OCI-LY3 (cell line): ENCODE measurements at regions not wholly inside any gene's neighbourhood (a gene's known extent, or its start where the extent isn't known, plus 50 kb on each side); places are given as distances from the start of the nearest gene placed in this dataset.

ENCODE experiments used
- H2AFZ ChIP-seq: fragments of 200-600, 300-600 bp; shearing (Covaris generic); 2 replicates; pipeline ENCODE4 v1.6.0; 2014; ENCODE audit warnings: antibody characterized with exemption, low read depth, low read length
- H3K27ac ChIP-seq: fragments of 200-600, 300-600 bp; sonication (generic); 2 replicates; pipeline ENCODE4 v1.5.1; 2014; ENCODE audit warnings: mild to moderate bottlenecking, low read length, moderate library complexity, mixed read lengths
- H3K27me3 ChIP-seq: fragments of 200-600, 300-600 bp; sonication (generic); 2 replicates; pipeline ENCODE4 v1.6.1; 2014; ENCODE audit warnings: low read depth, low read length, mixed read lengths
- H3K36me3 ChIP-seq: fragments of 200-600, 300-600 bp; sonication (generic); replicated peaks from 2 replicates; pipeline ENCODE3; 2014; ENCODE audit warnings: low read depth, low read length, mixed read lengths
- H3K4me1 ChIP-seq: fragments of 300-600, 200-600 bp; sonication (generic); 2 replicates; pipeline ENCODE4 v1.6.1; 2014; ENCODE audit warnings: low read length, mixed read lengths
- H3K4me2 ChIP-seq: fragments of 200-600, 300-600 bp; sonication (generic); 2 replicates; pipeline ENCODE4 v1.6.1; 2014; ENCODE audit warnings: low read length, mixed read lengths
- H3K4me3 ChIP-seq: fragments of 300-600, 200-600 bp; sonication (generic); 2 replicates; pipeline ENCODE4 v1.5.1; 2014; ENCODE audit warnings: antibody characterized with exemption, mild to moderate bottlenecking, low read length, moderate library complexity
- H3K79me2 ChIP-seq: fragments of 300-600, 200-600 bp; shearing (Covaris generic); 2 replicates; pipeline ENCODE4 v1.6.1; 2014; ENCODE audit warnings: mild to moderate bottlenecking, low read length, mixed read lengths
- H3K9ac ChIP-seq: fragments of 300-600, 200-600 bp; shearing (Covaris generic); 2 replicates; pipeline ENCODE4 v1.6.0; 2014; ENCODE audit warnings: mild to moderate bottlenecking, low read length, moderate library complexity
- H3K9me3 ChIP-seq: fragments of 200-600, 300-600 bp; shearing (Covaris generic); 2 replicates; pipeline ENCODE4 v1.6.1; 2014; ENCODE audit warnings: low read length, mixed read lengths; ENCODE audit not compliant: insufficient read depth
- H4K20me1 ChIP-seq: fragments of 200-600, 300-600 bp; sonication (generic); 2 replicates; pipeline ENCODE4 v1.6.1; 2016; ENCODE audit warnings: low read length, mixed read lengths; ENCODE audit not compliant: insufficient read depth
- EZH2phosphoT487 ChIP-seq: fragments of 200-600 bp; shearing (Covaris generic); IDR thresholded peaks from 2 replicates; pipeline ENCODE4 v1.6.1; 2018; ENCODE audit warnings: antibody characterized with exemption, mixed run types, low read depth
- TF ChIP-seq, protein P1 (sequence below): fragments of 200-600, 300-600 bp; sonication (generic); IDR thresholded peaks from 2 replicates; pipeline ENCODE4 v1.5.1; 2014; ENCODE audit warnings: antibody characterized with exemption, low read length, low read depth

- no peaks in the 10 kb centered on the region for H3K4me1 ChIP-seq
Observed at GRCh38 chr16:82535262-82535661, 91.5 kb upstream of the CDH13 start.

DNA sequence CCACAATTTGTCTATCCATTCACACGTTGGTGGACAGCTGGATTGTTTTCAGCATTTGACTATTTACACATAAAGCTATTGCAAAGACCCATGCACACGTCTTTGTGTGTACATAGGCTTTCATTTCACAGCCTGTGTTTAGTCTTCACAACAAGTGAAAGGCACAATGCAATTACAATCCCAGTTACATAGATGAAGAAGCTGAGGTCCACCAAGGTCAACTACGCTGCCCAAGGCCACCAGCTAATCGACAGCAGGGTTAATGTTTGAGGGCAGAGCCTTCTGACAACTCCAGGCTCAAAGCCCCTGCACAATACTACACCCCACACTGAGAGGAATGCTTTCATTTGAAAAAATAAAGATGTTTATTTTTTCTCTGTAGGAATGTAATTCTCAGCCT, 93.6 kb upstream of the CDH13 start:
- Histone ChIP-seq H3K27ac (no peak overlapping the region), H4K20me1 (no peaks in the 10 kb centered on the region), H3K36me3 (no peaks in the 10 kb centered on the region), H3K9ac (no peak overlapping the region), H3K4me3 (no peak overlapping the region), H3K4me2 (no peak overlapping the region), H2AFZ (no peak overlapping the region), H3K9me3 (no peaks in the 10 kb centered on the region), H3K27me3 (no peaks in the 10 kb centered on the region), H3K4me1 (no peaks in the 10 kb centered on the region), H3K79me2 (no peaks in the 10 kb centered on the region)
- no peak for TF ChIP-seq EZH2phosphoT487
- TF ChIP-seq, protein P1, sequence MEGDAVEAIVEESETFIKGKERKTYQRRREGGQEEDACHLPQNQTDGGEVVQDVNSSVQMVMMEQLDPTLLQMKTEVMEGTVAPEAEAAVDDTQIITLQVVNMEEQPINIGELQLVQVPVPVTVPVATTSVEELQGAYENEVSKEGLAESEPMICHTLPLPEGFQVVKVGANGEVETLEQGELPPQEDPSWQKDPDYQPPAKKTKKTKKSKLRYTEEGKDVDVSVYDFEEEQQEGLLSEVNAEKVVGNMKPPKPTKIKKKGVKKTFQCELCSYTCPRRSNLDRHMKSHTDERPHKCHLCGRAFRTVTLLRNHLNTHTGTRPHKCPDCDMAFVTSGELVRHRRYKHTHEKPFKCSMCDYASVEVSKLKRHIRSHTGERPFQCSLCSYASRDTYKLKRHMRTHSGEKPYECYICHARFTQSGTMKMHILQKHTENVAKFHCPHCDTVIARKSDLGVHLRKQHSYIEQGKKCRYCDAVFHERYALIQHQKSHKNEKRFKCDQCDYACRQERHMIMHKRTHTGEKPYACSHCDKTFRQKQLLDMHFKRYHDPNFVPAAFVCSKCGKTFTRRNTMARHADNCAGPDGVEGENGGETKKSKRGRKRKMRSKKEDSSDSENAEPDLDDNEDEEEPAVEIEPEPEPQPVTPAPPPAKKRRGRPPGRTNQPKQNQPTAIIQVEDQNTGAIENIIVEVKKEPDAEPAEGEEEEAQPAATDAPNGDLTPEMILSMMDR = no peak

More at GRCh38 chr16:82535262-82535661, 91.5 kb upstream of the CDH13 start:
- H3K27me3 ChIP-seq = no peaks in the 10 kb centered on the region
- H3K79me2 ChIP-seq = no peaks in the 10 kb centered on the region
- no peak overlapping the region for H3K27ac ChIP-seq
- H3K9me3 ChIP-seq = no peaks in the 10 kb centered on the region
- no peak overlapping the region for H3K4me2 ChIP-seq
- no peak overlapping the region for H2AFZ ChIP-seq
- no peak overlapping the region for H3K4me3 ChIP-seq
- H3K9ac ChIP-seq = no peak overlapping the region
- TF ChIP-seq, protein P1 = no peak
- TF ChIP-seq EZH2phosphoT487 = no peak
- H4K20me1 ChIP-seq = no peaks in the 10 kb centered on the region
- H3K36me3 ChIP-seq = no peaks in the 10 kb centered on the region

GRCh38 chr16:82530883-82531282, 95.9 kb upstream of the CDH13 start:
- no peak overlapping the region for H3K4me2 ChIP-seq
- H3K9ac ChIP-seq = no peak overlapping the region
- no peaks in the 10 kb centered on the region for H3K9me3 ChIP-seq
- H3K27ac ChIP-seq = no peak overlapping the region
- H2AFZ ChIP-seq = no peak overlapping the region
- no peaks in the 10 kb centered on the region for H3K36me3 ChIP-seq
- H3K4me1 ChIP-seq = no peaks in the 10 kb centered on the region
- no peaks in the 10 kb centered on the region for H3K79me2 ChIP-seq
- no peaks in the 10 kb centered on the region for H3K27me3 ChIP-seq
- no peak overlapping the region for H3K4me3 ChIP-seq
- H4K20me1 ChIP-seq = no peaks in the 10 kb centered on the region
- no peak for TF ChIP-seq EZH2phosphoT487
- TF ChIP-seq, protein P1 = no peak

GRCh38 chr16:82527101-82527500, 99.7 kb upstream of the CDH13 start:
- no peak overlapping the region for H3K9ac ChIP-seq
- no peak overlapping the region for H3K4me2 ChIP-seq
- no peaks in the 10 kb centered on the region for H3K36me3 ChIP-seq
- no peaks in the 10 kb centered on the region for H4K20me1 ChIP-seq
- TF ChIP-seq, protein P1 = no peak
- no peak for TF ChIP-seq EZH2phosphoT487
- no peaks in the 10 kb centered on the region for H3K4me1 ChIP-seq
- no peaks in the 10 kb centered on the region for H3K9me3 ChIP-seq
- no peaks in the 10 kb centered on the region for H3K79me2 ChIP-seq
- H2AFZ ChIP-seq = no peak overlapping the region
- H3K4me3 ChIP-seq = no peak overlapping the region
- no peaks in the 10 kb centered on the region for H3K27me3 ChIP-seq
- H3K27ac ChIP-seq = no peak overlapping the region
